ENCODE measurements at regions not wholly inside any gene's neighbourhood (a gene's known extent, or its start where the extent isn't known, plus 50 kb on each side); places are given as distances from the start of the nearest gene placed in this dataset.

GRCh38 chr13:89828506-89828905 lies 1519.0 kb upstream of the MIR17HG start:
- DNase-seq (ENCODE audit: low spot score in 2 of 2) (no peak), ATAC-seq (no peak)
- Mint-ChIP-seq H3K9me3 (peaks cover 0 to 5% of the 10 kb centered on the region in 2 donors), H3K27ac (no peak overlapping the region), H3K36me3 (no peaks in the 10 kb centered on the region)

- ATAC-seq: no peak
- Mint-ChIP-seq H3K27ac (no peak overlapping the region), H3K36me3 (no peaks in the 10 kb centered on the region), H3K9me3 (peaks cover 8 to 9% of the 10 kb centered on the region in 2 donors)
- no peak for DNase-seq (ENCODE audit: low spot score in 2 of 2)
Measured at GRCh38 chr13:89831157-89831556, 1516.3 kb upstream of the MIR17HG start.

GRCh38 chr13:89832827-89833226 lies 1514.7 kb upstream of the MIR17HG start:
- no peak for ATAC-seq
- Mint-ChIP-seq H3K27ac (no peak overlapping the region), H3K36me3 (no peaks in the 10 kb centered on the region), H3K9me3 (peaks cover 8 to 20% of the 10 kb centered on the region in 2 donors)
- DNase-seq (ENCODE audit: low spot score in 2 of 2): no peak

GRCh38 chr13:89843621-89844020 lies 1503.9 kb upstream of the MIR17HG start:
- ATAC-seq (no peak), DNase-seq (ENCODE audit: low spot score in 2 of 2) (no peak)
- peaks cover 0 to 11% of the 10 kb centered on the region in 2 donors for H3K9me3 Mint-ChIP-seq
- H3K27ac Mint-ChIP-seq: no peak overlapping the region
- no peaks in the 10 kb centered on the region for H3K36me3 Mint-ChIP-seq

GRCh38 chr13:89845874-89846273 lies 1501.6 kb upstream of the MIR17HG start:
- H3K36me3 Mint-ChIP-seq: no peaks in the 10 kb centered on the region
- peaks cover 3 to 18% of the 10 kb centered on the region in 2 donors for H3K9me3 Mint-ChIP-seq
- ATAC-seq: no peak
- DNase-seq (ENCODE audit: low spot score in 2 of 2): no peak
- H3K27ac Mint-ChIP-seq: no peak overlapping the region

GRCh38 chr13:89846926-89847585 lies 1500.4 kb upstream of the MIR17HG start:
- Mint-ChIP-seq H3K9me3 (peaks cover 3 to 18% of the 10 kb centered on the region in 2 donors), H3K36me3 (no peaks in the 10 kb centered on the region), H3K27ac (no peak overlapping the region)
- DNase-seq (ENCODE audit: low spot score in 2 of 2) (no peak), ATAC-seq (no peak)

GRCh38 chr13:89852570-89852969 lies 1494.9 kb upstream of the MIR17HG start:
- no peaks in the 10 kb centered on the region for H3K36me3 Mint-ChIP-seq
- ATAC-seq: no peak
- H3K9me3 Mint-ChIP-seq: peaks cover 3 to 10% of the 10 kb centered on the region in 2 donors
- H3K27ac Mint-ChIP-seq: no peak overlapping the region
- DNase-seq (ENCODE audit: low spot score in 2 of 2): no peak

- Mint-ChIP-seq H3K27ac (no peak overlapping the region), H3K9me3 (peaks cover 5 to 6% of the 10 kb centered on the region in 2 donors), H3K36me3 (peaks cover 0 to 7% of the 10 kb centered on the region in 2 donors)
- DNase-seq (ENCODE audit: low spot score in 2 of 2) (no peak), ATAC-seq (no peak)
Measured at GRCh38 chr13:89856512-89856911, 1491.0 kb upstream of the MIR17HG start.

GRCh38 chr13:89857502-89857901 lies 1490.0 kb upstream of the MIR17HG start:
- ATAC-seq (no peak), DNase-seq (ENCODE audit: low spot score in 2 of 2) (no peak)
- Mint-ChIP-seq H3K36me3 (peaks cover 0 to 8% of the 10 kb centered on the region in 2 donors), H3K9me3 (peaks cover 7 to 8% of the 10 kb centered on the region in 2 donors), H3K27ac (no peak overlapping the region)

- H3K36me3 Mint-ChIP-seq: peaks cover 0 to 9% of the 10 kb centered on the region in 2 donors
- peaks cover 18 to 23% of the 10 kb centered on the region in 2 donors for H3K9me3 Mint-ChIP-seq
- H3K27ac Mint-ChIP-seq: no peak overlapping the region
- ATAC-seq (no peak), DNase-seq (ENCODE audit: low spot score in 2 of 2) (no peak)
Measured at GRCh38 chr13:89862011-89862690, 1485.3 kb upstream of the MIR17HG start.

- Mint-ChIP-seq H3K36me3 (peaks cover 0 to 14% of the 10 kb centered on the region in 2 donors), H3K27ac (no peak overlapping the region), H3K9me3 (peaks cover 22 to 29% of the 10 kb centered on the region in 2 donors)
- DNase-seq (ENCODE audit: low spot score in 2 of 2) (no peak), ATAC-seq (no peak)
Measured at GRCh38 chr13:89862691-89863036, 1484.8 kb upstream of the MIR17HG start.

GRCh38 chr13:89865164-89866064 lies 1482.1 kb upstream of the MIR17HG start:
- Mint-ChIP-seq H3K9me3 (peaks cover 22 to 30% of the 10 kb centered on the region in 2 donors), H3K27ac (no peak overlapping the region)
- DNase-seq (ENCODE audit: low spot score in 2 of 2): no peak

GRCh38 chr13:89869312-89869711 lies 1478.2 kb upstream of the MIR17HG start:
- Mint-ChIP-seq H3K27ac (no peak overlapping the region), H3K36me3 (peaks cover 0 to 9% of the 10 kb centered on the region in 2 donors), H3K9me3 (peaks cover 15 to 22% of the 10 kb centered on the region in 2 donors)
- ATAC-seq (no peak), DNase-seq (ENCODE audit: low spot score in 2 of 2) (no peak)

More at GRCh38 chr13:89865164-89866064, 1482.1 kb upstream of the MIR17HG start:
- no peak for ATAC-seq
- H3K36me3 Mint-ChIP-seq: peaks cover 0 to 17% of the 10 kb centered on the region in 2 donors

GRCh38 chr13:89878904-89879303 lies 1468.6 kb upstream of the MIR17HG start:
- ATAC-seq (no peak), DNase-seq (ENCODE audit: low spot score in 2 of 2) (no peak)
- H3K36me3 Mint-ChIP-seq: no peaks in the 10 kb centered on the region
- no peak overlapping the region for H3K27ac Mint-ChIP-seq
- H3K9me3 Mint-ChIP-seq: peaks cover 0 to 7% of the 10 kb centered on the region in 2 donors

- no peak for ATAC-seq
- DNase-seq (ENCODE audit: low spot score in 2 of 2): no peak
- Mint-ChIP-seq H3K27ac (no peak overlapping the region), H3K9me3 (peaks cover 5 to 9% of the 10 kb centered on the region in 2 donors), H3K36me3 (no peaks in the 10 kb centered on the region)
Measured at GRCh38 chr13:89880201-89880600, 1467.3 kb upstream of the MIR17HG start.

- DNase-seq (ENCODE audit: low spot score in 2 of 2) (no peak), ATAC-seq (no peak)
- H3K27ac Mint-ChIP-seq: no peak overlapping the region
- peaks cover 9 to 14% of the 10 kb centered on the region in 2 donors for H3K9me3 Mint-ChIP-seq
- H3K36me3 Mint-ChIP-seq: no peaks in the 10 kb centered on the region
Measured at GRCh38 chr13:89883893-89884448, 1463.5 kb upstream of the MIR17HG start.

- Mint-ChIP-seq H3K36me3 (no peaks in the 10 kb centered on the region), H3K9me3 (peaks cover 17 to 22% of the 10 kb centered on the region in 2 donors), H3K27ac (no peak overlapping the region)
- no peak for DNase-seq (ENCODE audit: low spot score in 2 of 2)
- ATAC-seq: no peak
Measured at GRCh38 chr13:89890806-89891205, 1456.7 kb upstream of the MIR17HG start.
